GM12878 (cell line): ENCODE measurements at regions not wholly inside any gene's neighbourhood (a gene's known extent, or its start where the extent isn't known, plus 50 kb on each side); places are given as distances from the start of the nearest gene placed in this dataset.

ENCODE experiments used
- ATAC-seq: fragments of 200-7000 bp; cut with Tn5 transposase; 3 replicates; pipeline ENCODE4 v1.9.1; 2020; ENCODE audit warnings: mild to moderate bottlenecking, moderate library complexity
- BruUV-seq: library from RNA; stranded (reverse); fragments of 400-500 nt; replicated peaks from 2 replicates; lab custom pipeline; 2021; lab: Mats Ljungman, UMichigan
- CTCF ChIA-PET: fragments of 300-600 bp; sonication (Branson Sonifier 250); formaldehyde crosslinking; extraction: SDS; loops from one replicate; lab custom pipeline; 2021; ENCODE audit warnings: inconsistent platforms; lab: Yijun Ruan, JAX
- POLR2A ChIA-PET: fragments of 350-600 bp; formaldehyde crosslinking; extraction: SDS; loops from one replicate; lab custom pipeline; 2021; ENCODE audit warnings: inconsistent platforms; lab: Charles Lee
- RAD21 ChIA-PET: fragments of 300-600 bp; sonication (Branson Sonifier 250); formaldehyde crosslinking; loops from one replicate; lab custom pipeline; 2023; ENCODE audit warnings: antibody characterized with exemption; ENCODE audit not compliant: unreplicated experiment; lab: Charles Lee
- SMC1A ChIA-PET: fragments of 300-600 bp; sonication (Branson Sonifier 250); formaldehyde crosslinking; loops from one replicate; lab custom pipeline; 2023; ENCODE audit not compliant: unreplicated experiment, uncharacterized antibody; lab: Charles Lee
- DNase-seq: peaks from one replicate; pipeline ENCODE4 v3.0.0-alpha.2; 2011; ENCODE audit warnings: low read depth, low spot score
- FAIRE-seq: peaks from 3 replicates; lab custom pipeline; 2011; peaks lifted over from hg19 to GRCh38; lab: Jason Lieb, UNC
- H2AFZ ChIP-seq: 2 replicates; pipeline ENCODE4 v1.6.0; 2011; ENCODE audit warnings: low read depth, low read length, control low read depth; ENCODE audit not compliant: control insufficient read depth
- H3K27ac ChIP-seq: 2 replicates; pipeline ENCODE4 v1.5.1; 2011; ENCODE audit warnings: control low read depth; ENCODE audit not compliant: control insufficient read depth, insufficient read depth
- H3K27me3 ChIP-seq, 2 experiments: replicated peaks in 1 of 2; 2 replicates each; pipeline versions ENCODE4 v1.6.0 to v1.6.1; 2011; ENCODE audit warnings: low read length in 1 of 2; ENCODE audit not compliant: control insufficient read depth in 2 of 2, insufficient read depth in 2 of 2
- H3K36me3 ChIP-seq, 2 experiments: 2 replicates each; pipeline ENCODE4 v1.5.1; 2011; ENCODE audit warnings: low read length in 1 of 2; ENCODE audit not compliant: control insufficient read depth in 2 of 2, insufficient read depth in 2 of 2
- H3K4me1 ChIP-seq: 2 replicates; pipeline ENCODE4 v1.6.1; 2011; ENCODE audit warnings: mild to moderate bottlenecking, low read length, moderate library complexity, mixed read lengths; ENCODE audit not compliant: control insufficient read depth, insufficient read depth
- H3K4me2 ChIP-seq: 2 replicates; pipeline ENCODE4 v1.6.0; 2011; ENCODE audit warnings: control low read depth; ENCODE audit not compliant: control insufficient read depth, insufficient read depth
- H3K4me3 ChIP-seq: fragments of 200-600 bp; sonication (generic); 2 replicates; pipeline ENCODE4 v1.5.1; 2016
- H3K79me2 ChIP-seq: 2 replicates; pipeline ENCODE4 v1.6.0; 2011; ENCODE audit warnings: low read length; ENCODE audit not compliant: control insufficient read depth, insufficient read depth
- H3K9ac ChIP-seq: 2 replicates; pipeline ENCODE4 v1.8.0; 2011; ENCODE audit warnings: low read length, control low read depth, mixed read lengths; ENCODE audit not compliant: control insufficient read depth, insufficient read depth
- H3K9me3 ChIP-seq: replicated peaks from 3 replicates; pipeline ENCODE4 v1.5.1; 2011; ENCODE audit warnings: mild to moderate bottlenecking, low read length; ENCODE audit not compliant: control insufficient read depth, insufficient read depth
- H4K20me1 ChIP-seq: 2 replicates; pipeline ENCODE4 v1.6.0; 2011; ENCODE audit not compliant: control insufficient read depth, insufficient read depth
- ATF7 ChIP-seq: fragments of 450-650 bp; IDR thresholded peaks from 2 replicates; pipeline ENCODE4 v1.6.1; 2016; ENCODE audit warnings: low read depth, mild to moderate bottlenecking
- CEBPZ ChIP-seq: fragments of 150-350 bp; IDR thresholded peaks from 2 replicates; pipeline ENCODE4 v1.6.1; 2016; ENCODE audit warnings: low read depth, low read length
- CUX1 ChIP-seq: IDR thresholded peaks from 2 replicates; pipeline ENCODE4 v1.6.1; 2012; ENCODE audit warnings: improper control_type of control experiment, low read depth, low read length; ENCODE audit not compliant: insufficient replicate concordance
- GATAD2B ChIP-seq: fragments of 450-650 bp; conservative IDR thresholded peaks from 2 replicates; pipeline ENCODE4 v1.6.1; 2017; ENCODE audit warnings: low read depth, mild to moderate bottlenecking, moderate library complexity
- HSF1 ChIP-seq: fragments of 150-350 bp; IDR thresholded peaks from 2 replicates; pipeline ENCODE4 v1.6.1; 2014; ENCODE audit warnings: mild to moderate bottlenecking, low read depth, low read length
- JUNB ChIP-seq: IDR thresholded peaks from 2 replicates; pipeline ENCODE4 v1.6.1; 2016; ENCODE audit warnings: antibody characterized with exemption, mild to moderate bottlenecking
- KAT2A ChIP-seq: conservative IDR thresholded peaks from 2 replicates; pipeline ENCODE4 v1.6.1; 2011; ENCODE audit warnings: low read depth, low read length; ENCODE audit not compliant: control insufficient read depth
- MTA3 ChIP-seq: IDR thresholded peaks from 2 replicates; pipeline ENCODE4 v1.6.1; 2012; ENCODE audit warnings: low read length, inconsistent platforms, borderline replicate concordance
- PML ChIP-seq: IDR thresholded peaks from 2 replicates; pipeline ENCODE4 v1.6.1; 2012; ENCODE audit warnings: low read length, inconsistent platforms
- RBBP5 ChIP-seq: fragments of 200-600 bp; sonication (generic); conservative IDR thresholded peaks from 2 replicates; pipeline ENCODE4 v1.6.1; 2016
- SMARCA5 ChIP-seq: fragments of 450-650 bp; IDR thresholded peaks from 2 replicates; pipeline ENCODE4 v1.6.1; 2017; ENCODE audit warnings: mild to moderate bottlenecking
- TBL1XR1 ChIP-seq: IDR thresholded peaks from 2 replicates; pipeline ENCODE4 v1.6.1; 2012; ENCODE audit warnings: low read depth, low read length, improper control_type of control experiment
- WGBS: methylation state at CpG from one replicate; pipeline ENCODE4 v1.1.6; 2016; ENCODE audit warnings: low lambda C conversion rate; ENCODE audit not compliant: insufficient replicate concordance, insufficient coverage; ENCODE audit errors: missing lambda C conversion rate; 5-methylcytosine and 5-hydroxymethylcytosine counted together
- in situ Hi-C: fragments of 300-500 bp; cut with MboI; formaldehyde crosslinking; loops from 9 replicates; pipeline ENCODE4 v1.14.3; 2018; ENCODE audit warnings: mixed read lengths
- intact Hi-C: fragments of 100-400 bp; cut with micrococcal nuclease; formaldehyde crosslinking; loops from one replicate; pipeline ENCODE4 v1.14.2; 2022; ENCODE audit not compliant: unreplicated experiment

- TF ChIP-seq CEBPZ: no peak
Measured at GRCh38 chr10:50999163-50999562, 75.1 kb upstream of the PRKG1 start (continued).

GRCh38 chr10:51000164-51000563, 74.1 kb upstream of the PRKG1 start:
- BruUV-seq: no TSS peak
- Histone ChIP-seq H4K20me1 (no peaks in the 10 kb centered on the region), H3K79me2 (no peaks in the 10 kb centered on the region), H3K4me3 (no peak overlapping the region), H3K4me2 (no peak overlapping the region), H2AFZ (no peak overlapping the region), H3K36me3 (no peaks in the 10 kb centered on the region), H3K4me1 (no peaks in the 10 kb centered on the region), H3K27ac (no peak overlapping the region), H3K27me3 (no peaks in the 10 kb centered on the region), H3K9me3 (no peaks in the 10 kb centered on the region), H3K9ac (no peak overlapping the region)
- POLR2A ChIA-PET: no interaction called here
- in situ Hi-C loops (loop anchor here (25.0 kb wide), 1 partner anchor 1212 kb away; no protein-coding TSS in a partner anchor), intact Hi-C loops (loop anchor here (5.0 kb wide), 1 partner anchor 422 kb away; no protein-coding TSS in a partner anchor)
- no peak for DNase-seq
- FAIRE-seq: no peak
- SMC1A ChIA-PET: no interaction called here
- no peak for ATAC-seq
- CTCF ChIA-PET: interaction anchor here (0.7 kb wide), 1 partner anchor 77 kb away, joined by 3 read pairs; no protein-coding TSS in a partner anchor
- WGBS: 28% methylated on average over 3 of the region's 3 CpGs
- RAD21 ChIA-PET: no interaction called here
- no peak for TF ChIP-seq JUNB
- no peak for TF ChIP-seq PML
- no peak for TF ChIP-seq RBBP5
- TF ChIP-seq TBL1XR1: no peak
- TF ChIP-seq KAT2A: no peak
- TF ChIP-seq HSF1: no peak
- TF ChIP-seq SMARCA5: no peak
- TF ChIP-seq CUX1: no peak
- no peak for TF ChIP-seq GATAD2B
- TF ChIP-seq ATF7: no peak
- TF ChIP-seq MTA3: no peak
